ENCODE measurements at regions not wholly inside any gene's neighbourhood (a gene's known extent, or its start where the extent isn't known, plus 50 kb on each side); places are given as distances from the start of the nearest gene placed in this dataset.

GRCh38 chr11:134759855-134760254 lies 347.8 kb upstream of the B3GAT1 start (continued):
- TF ChIP-seq USF1 (CRISPR knock-in tag; IDR thresholded peaks at IDR 0.05), result no peak

- CTCF ChIA-PET, result no interaction called here
- POLR2A ChIA-PET, result no interaction called here
- Mint-ChIP-seq H3K27me3 (ENCODE audit: low read depth) (peaks cover 21% of the 10 kb centered on the region), H3K4me1 (peaks cover 9% of the 10 kb centered on the region; the same call in 1 of the 2 replicates), H3K27ac (no peak overlapping the region), H3K4me3 (no peak overlapping the region), H3K9me3 (peaks cover 6% of the 10 kb centered on the region), H3K36me3 (no peaks in the 10 kb centered on the region; the same call in 1 of the 2 replicates)
- no peak for DNase-seq (ENCODE audit: low spot score)
- no peak for ATAC-seq
- TF ChIP-seq TP53 (CRISPR knock-in tag; IDR thresholded peaks at IDR 0.05), result no peak
- TF ChIP-seq ZNF671 (CRISPR knock-in tag; IDR thresholded peaks at IDR 0.05), result no peak
- no peak for TF ChIP-seq AFF4 (CRISPR knock-in tag; IDR thresholded peaks at IDR 0.05; ENCODE audit: borderline replicate concordance)
- no peak for TF ChIP-seq FOXP4 (CRISPR knock-in tag; IDR thresholded peaks at IDR 0.05)
- TF ChIP-seq ZNF423 (CRISPR knock-in tag; IDR thresholded peaks at IDR 0.05), result no peak
- no peak for TF ChIP-seq PRRX2 (CRISPR knock-in tag; IDR thresholded peaks at IDR 0.05)
- no peak for TF ChIP-seq ZNF281 (CRISPR knock-in tag; IDR thresholded peaks at IDR 0.05)
- no peak for TF ChIP-seq E2F1 (CRISPR knock-in tag; IDR thresholded peaks at IDR 0.05)
- TF ChIP-seq RELA (CRISPR knock-in tag; IDR thresholded peaks at IDR 0.05; ENCODE audit: borderline replicate concordance), result no peak
- TF ChIP-seq MAX (CRISPR knock-in tag; IDR thresholded peaks at IDR 0.05), result no peak
- no peak for TF ChIP-seq MYBL2 (CRISPR knock-in tag; IDR thresholded peaks at IDR 0.05)
- no peak for TF ChIP-seq TEAD4 (CRISPR knock-in tag; IDR thresholded peaks at IDR 0.05)
- no peak for TF ChIP-seq ZNF396 (CRISPR knock-in tag; IDR thresholded peaks at IDR 0.05; ENCODE audit: borderline replicate concordance)
- TF ChIP-seq ZNF532 (CRISPR knock-in tag; IDR thresholded peaks at IDR 0.05; ENCODE audit: borderline replicate concordance), result no peak
- TF ChIP-seq FOXK1 (CRISPR knock-in tag; IDR thresholded peaks at IDR 0.05), result no peak
- no peak for TF ChIP-seq AR (CRISPR knock-in tag; IDR thresholded peaks at IDR 0.05)
These were observed 347.2 kb upstream of the B3GAT1 start for GRCh38 chr11:134759274-134759673.

Data from WTC11 (cell line).